ENCODE measurements at regions not wholly inside any gene's neighbourhood (a gene's known extent, or its start where the extent isn't known, plus 50 kb on each side); places are given as distances from the start of the nearest gene placed in this dataset.

- no peaks in the 10 kb centered on the region for H3K9me2 ChIP-seq (ENCODE audit: insufficient read depth)
- H3K4me1 ChIP-seq (ENCODE audit: control insufficient read depth in 1 of 2, insufficient read depth in 2 of 2, low read length in 2 of 2): no peaks in the 10 kb centered on the region; a peak in 1 of 4 replicates
- RAD21 ChIA-PET (ENCODE audit: low non-redundant PET in 1 of 2, low total read pairs in 2 of 2, uncharacterized antibody in 2 of 2, unreplicated experiment in 2 of 2): no interaction called here
- no peaks in the 10 kb centered on the region for H3K27me3 ChIP-seq (ENCODE audit: insufficient read depth, low read length)
- TF ChIP-seq ELF1 (IDR thresholded peaks at IDR 0.05; ENCODE audit: borderline replicate concordance, low read depth) (no peak), TCF7L2 (IDR thresholded peaks at IDR 0.05; ENCODE audit: borderline replicate concordance, extremely low read depth, insufficient read depth, insufficient read length) (no peak), FOSL1 (IDR thresholded peaks at IDR 0.05; ENCODE audit: low read depth) (no peak), CBX3 (IDR thresholded peaks at IDR 0.05; ENCODE audit: low read depth) (no peak), POLR2AphosphoS5 (IDR thresholded peaks at IDR 0.05; ENCODE audit: low read depth, low read length) (no peak)
- H3K9me3 ChIP-seq (ENCODE audit: control insufficient read depth in 1 of 2, insufficient read depth in 1 of 2, low read depth in 1 of 2, low read length in 2 of 2): no peaks in the 10 kb centered on the region
- POLR2A ChIA-PET: no interaction called here
- H3K27ac ChIP-seq (ENCODE audit: low read depth, low read length): no peak overlapping the region
- ATAC-seq: no peak
- intact Hi-C loops (cut with micrococcal nuclease): no loop called here
- H3K9ac ChIP-seq (ENCODE audit: low read length): no peak overlapping the region
- H3K79me2 ChIP-seq (ENCODE audit: insufficient read depth, low read length): no peaks in the 10 kb centered on the region
- BruUV-seq (replicated peaks): no TSS peak
- H2AFZ ChIP-seq (ENCODE audit: low read depth, low read length, poor library complexity, severe bottlenecking): no peak overlapping the region
- no peak overlapping the region for H3K4me3 ChIP-seq (replicated peaks in 1 of 2; ENCODE audit: low read depth in 1 of 2, low read length in 2 of 2)
- DNase-seq (ENCODE audit: low read depth, low spot score): no peak
- no peak overlapping the region for H3K4me2 ChIP-seq (ENCODE audit: low read length)
- H4K20me1 ChIP-seq (ENCODE audit: insufficient read depth): no peaks in the 10 kb centered on the region
- no peaks in the 10 kb centered on the region for H3K36me3 ChIP-seq (ENCODE audit: control insufficient read depth in 1 of 2, insufficient read depth in 2 of 2, low read length in 2 of 2)
- CTCF ChIA-PET: no interaction called here
Observed at GRCh38 chr18:22539051-22539765, 121.5 kb upstream of the CTAGE1 start.

- ChIA-PET POLR2A (no interaction called here), RAD21 (ENCODE audit: low non-redundant PET in 1 of 2, low total read pairs in 2 of 2, uncharacterized antibody in 2 of 2, unreplicated experiment in 2 of 2) (no interaction called here)
- no peak for TF ChIP-seq ZBTB33 (IDR thresholded peaks at IDR 0.05; ENCODE audit: extremely low read depth, insufficient replicate concordance, low read length)
- no peak for TF ChIP-seq ATF3 (IDR thresholded peaks at IDR 0.05)
- TF ChIP-seq, protein P1, sequence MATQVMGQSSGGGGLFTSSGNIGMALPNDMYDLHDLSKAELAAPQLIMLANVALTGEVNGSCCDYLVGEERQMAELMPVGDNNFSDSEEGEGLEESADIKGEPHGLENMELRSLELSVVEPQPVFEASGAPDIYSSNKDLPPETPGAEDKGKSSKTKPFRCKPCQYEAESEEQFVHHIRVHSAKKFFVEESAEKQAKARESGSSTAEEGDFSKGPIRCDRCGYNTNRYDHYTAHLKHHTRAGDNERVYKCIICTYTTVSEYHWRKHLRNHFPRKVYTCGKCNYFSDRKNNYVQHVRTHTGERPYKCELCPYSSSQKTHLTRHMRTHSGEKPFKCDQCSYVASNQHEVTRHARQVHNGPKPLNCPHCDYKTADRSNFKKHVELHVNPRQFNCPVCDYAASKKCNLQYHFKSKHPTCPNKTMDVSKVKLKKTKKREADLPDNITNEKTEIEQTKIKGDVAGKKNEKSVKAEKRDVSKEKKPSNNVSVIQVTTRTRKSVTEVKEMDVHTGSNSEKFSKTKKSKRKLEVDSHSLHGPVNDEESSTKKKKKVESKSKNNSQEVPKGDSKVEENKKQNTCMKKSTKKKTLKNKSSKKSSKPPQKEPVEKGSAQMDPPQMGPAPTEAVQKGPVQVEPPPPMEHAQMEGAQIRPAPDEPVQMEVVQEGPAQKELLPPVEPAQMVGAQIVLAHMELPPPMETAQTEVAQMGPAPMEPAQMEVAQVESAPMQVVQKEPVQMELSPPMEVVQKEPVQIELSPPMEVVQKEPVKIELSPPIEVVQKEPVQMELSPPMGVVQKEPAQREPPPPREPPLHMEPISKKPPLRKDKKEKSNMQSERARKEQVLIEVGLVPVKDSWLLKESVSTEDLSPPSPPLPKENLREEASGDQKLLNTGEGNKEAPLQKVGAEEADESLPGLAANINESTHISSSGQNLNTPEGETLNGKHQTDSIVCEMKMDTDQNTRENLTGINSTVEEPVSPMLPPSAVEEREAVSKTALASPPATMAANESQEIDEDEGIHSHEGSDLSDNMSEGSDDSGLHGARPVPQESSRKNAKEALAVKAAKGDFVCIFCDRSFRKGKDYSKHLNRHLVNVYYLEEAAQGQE (IDR thresholded peaks at IDR 0.05; ENCODE audit: low read depth): no peak
- TF ChIP-seq CBX3 (IDR thresholded peaks at IDR 0.05; ENCODE audit: low read depth): no peak
- TF ChIP-seq CEBPB (IDR thresholded peaks at IDR 0.05; ENCODE audit: low read depth): no peak
- TF ChIP-seq, protein P2, sequence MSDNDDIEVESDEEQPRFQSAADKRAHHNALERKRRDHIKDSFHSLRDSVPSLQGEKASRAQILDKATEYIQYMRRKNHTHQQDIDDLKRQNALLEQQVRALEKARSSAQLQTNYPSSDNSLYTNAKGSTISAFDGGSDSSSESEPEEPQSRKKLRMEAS (IDR thresholded peaks at IDR 0.05): no peak
- TF ChIP-seq POLR2A (IDR thresholded peaks at IDR 0.05; ENCODE audit: borderline replicate concordance, extremely low read depth, insufficient read depth, insufficient read length): no peak
- no peak for TF ChIP-seq YY1 (IDR thresholded peaks at IDR 0.05; ENCODE audit: extremely low read depth, insufficient replicate concordance, low read depth, low read length)
- no peak for TF ChIP-seq EZH2 (IDR thresholded peaks at IDR 0.05)
- no peak for TF ChIP-seq ZFX (IDR thresholded peaks at IDR 0.05)
- no peak for TF ChIP-seq POLR2AphosphoS5 (IDR thresholded peaks at IDR 0.05; ENCODE audit: low read depth, low read length)
- no peak for TF ChIP-seq ELF1 (IDR thresholded peaks at IDR 0.05; ENCODE audit: borderline replicate concordance, low read depth)
- no peak for TF ChIP-seq JUND (IDR thresholded peaks at IDR 0.05)
Observed at GRCh38 chr18:22541232-22541631, 123.5 kb upstream of the CTAGE1 start.

More at GRCh38 chr18:22541232-22541631, 123.5 kb upstream of the CTAGE1 start:
- no peak overlapping the region for H3K27ac ChIP-seq (ENCODE audit: low read depth, low read length)
- H3K27me3 ChIP-seq (ENCODE audit: insufficient read depth, low read length): no peaks in the 10 kb centered on the region
- no peaks in the 10 kb centered on the region for H3K79me2 ChIP-seq (ENCODE audit: insufficient read depth, low read length)
- ATAC-seq (no peak), DNase-seq (ENCODE audit: low read depth, low spot score) (no peak)
- H3K36me3 ChIP-seq (ENCODE audit: control insufficient read depth in 1 of 2, insufficient read depth in 2 of 2, low read length in 2 of 2): no peaks in the 10 kb centered on the region
- H3K9ac ChIP-seq (ENCODE audit: low read length): no peak overlapping the region
- no peaks in the 10 kb centered on the region for H3K9me2 ChIP-seq (ENCODE audit: insufficient read depth)
- no TSS peak for BruUV-seq (replicated peaks)
- no peaks in the 10 kb centered on the region; a peak in 1 of 4 replicates for H3K4me1 ChIP-seq (ENCODE audit: control insufficient read depth in 1 of 2, insufficient read depth in 2 of 2, low read length in 2 of 2)
- no peaks in the 10 kb centered on the region for H4K20me1 ChIP-seq (ENCODE audit: insufficient read depth)
- intact Hi-C loops (cut with micrococcal nuclease): no loop called here
- no peak overlapping the region for H2AFZ ChIP-seq (ENCODE audit: low read depth, low read length, poor library complexity, severe bottlenecking)
- H3K4me3 ChIP-seq (replicated peaks in 1 of 2; ENCODE audit: low read depth in 1 of 2, low read length in 2 of 2): no peak overlapping the region
- no peaks in the 10 kb centered on the region for H3K9me3 ChIP-seq (ENCODE audit: control insufficient read depth in 1 of 2, insufficient read depth in 1 of 2, low read depth in 1 of 2, low read length in 2 of 2)
- no peak overlapping the region for H3K4me2 ChIP-seq (ENCODE audit: low read length)
- CTCF ChIA-PET: no interaction called here

Measured in HCT116 (cell line).